Activated naive CD4-positive, alpha-beta T cell treated with anti-CD3 and anti-CD28 coated beads for 36 hours (primary cell): ENCODE measurements at regions not wholly inside any gene's neighbourhood (a gene's known extent, or its start where the extent isn't known, plus 50 kb on each side); places are given as distances from the start of the nearest gene placed in this dataset.

Experiments used
- CTCF ChIA-PET: fragments of 350-600 bp; sonication (Branson Sonifier 250); formaldehyde crosslinking; loops from one replicate; lab custom pipeline; 2021; ENCODE audit warnings: antibody characterized with exemption; lab: Charles Lee
- DNase-seq: peaks from one replicate; pipeline ENCODE4 v3.0.0-alpha.2; 2020
- H3K27ac Mint-ChIP-seq: one replicate; pipeline ENCODE4 v1.8.0; 2021; ENCODE audit warnings: mild to moderate bottlenecking, mixed read lengths
- H3K27me3 Mint-ChIP-seq: one replicate; pipeline ENCODE4 v1.8.0; 2021; ENCODE audit warnings: low read depth, mixed read lengths
- H3K36me3 Mint-ChIP-seq: one replicate; pipeline ENCODE4 v1.8.0; 2021; ENCODE audit warnings: low read depth, mixed read lengths
- H3K4me1 Mint-ChIP-seq: one replicate; pipeline ENCODE4 v1.8.0; 2021; ENCODE audit warnings: low read depth, mixed read lengths
- H3K4me3 Mint-ChIP-seq: one replicate; pipeline ENCODE4 v1.8.0; 2021; ENCODE audit warnings: mild to moderate bottlenecking, moderate library complexity, mixed read lengths
- H3K9me3 Mint-ChIP-seq: one replicate; pipeline ENCODE4 v1.8.0; 2021; ENCODE audit warnings: mixed read lengths
- intact Hi-C: fragments of 100-400 bp; cut with micrococcal nuclease; formaldehyde crosslinking; loops from one replicate; pipeline ENCODE4 v1.15.1; 2023

DNA sequence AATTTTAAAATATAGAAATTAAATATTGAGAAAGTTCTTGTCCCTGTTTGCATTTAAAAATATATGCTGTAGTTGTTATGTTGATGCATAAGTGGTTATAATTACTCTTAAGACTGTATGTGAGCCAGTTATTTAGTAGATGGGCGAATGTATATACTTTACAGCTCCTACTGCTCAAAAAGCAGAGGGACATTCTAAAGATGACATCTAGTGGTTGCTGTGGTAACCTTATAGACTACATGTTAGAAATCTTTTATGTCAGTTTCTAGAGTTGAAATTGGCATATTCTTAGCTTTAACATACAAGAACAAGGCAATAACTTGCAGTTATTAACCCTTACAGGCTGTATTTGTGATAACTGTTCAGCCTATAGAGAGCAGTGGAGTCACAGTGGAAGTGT is 160.5 kb downstream of the OLFM4 start:
- intact Hi-C loops = no loop called here
- CTCF ChIA-PET = interaction anchor here (1.0 kb wide), 1 partner anchor 8 kb away, joined by 3 read pairs; no protein-coding TSS in a partner anchor
- Mint-ChIP-seq H3K4me1 (no peaks in the 10 kb centered on the region), H3K27me3 (no peaks in the 10 kb centered on the region), H3K9me3 (no peaks in the 10 kb centered on the region), H3K27ac (no peak overlapping the region), H3K36me3 (no peaks in the 10 kb centered on the region), H3K4me3 (no peak overlapping the region)
- DNase-seq = no peak

DNA sequence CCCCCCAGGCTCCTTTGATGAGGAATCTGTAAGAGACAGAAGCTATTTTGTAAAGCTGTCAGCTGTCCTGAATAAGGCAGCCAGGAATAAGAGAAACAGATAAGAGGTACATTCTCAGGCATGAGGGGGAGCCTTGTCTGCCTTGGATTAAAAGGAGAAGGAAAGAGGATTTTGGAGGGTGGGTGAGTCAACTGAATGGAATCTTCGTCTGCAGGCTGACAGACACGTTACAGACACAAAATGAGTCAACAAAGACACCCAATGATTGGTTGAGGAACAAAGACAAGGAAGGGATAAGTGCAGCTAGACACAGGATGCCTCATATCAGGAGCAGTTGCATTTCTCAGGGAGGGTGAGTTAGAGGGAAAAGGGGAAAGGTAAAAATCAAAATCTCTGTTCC is 162.5 kb downstream of the OLFM4 start:
- Mint-ChIP-seq H3K4me3 (no peak overlapping the region), H3K4me1 (no peaks in the 10 kb centered on the region)

DNA sequence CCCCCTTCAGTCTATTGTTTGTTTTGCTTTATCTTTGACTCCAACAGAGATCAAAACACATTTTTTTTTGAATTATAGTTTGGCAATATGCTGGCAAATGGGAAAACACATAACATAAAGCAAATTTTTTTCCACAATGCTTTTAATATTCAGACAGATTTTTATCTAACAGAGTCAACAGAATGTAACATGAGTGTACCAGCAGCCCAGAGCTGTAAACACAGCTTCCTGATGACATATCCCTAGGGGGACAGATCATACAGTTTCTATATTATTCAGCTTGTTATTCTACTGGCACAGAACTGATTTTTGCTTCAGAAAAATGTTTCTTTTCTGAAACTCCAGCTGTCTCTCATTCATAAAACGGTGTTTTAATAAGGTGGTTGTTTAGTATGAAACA is 168.8 kb downstream of the OLFM4 start:
- CTCF ChIA-PET = interaction anchor here (1.0 kb wide), 1 partner anchor 8 kb away, joined by 3 read pairs; no protein-coding TSS in a partner anchor

More for the DNA sequence above, 162.5 kb downstream of the OLFM4 start:
- Mint-ChIP-seq H3K27me3 (no peaks in the 10 kb centered on the region), H3K36me3 (no peaks in the 10 kb centered on the region), H3K27ac (no peak overlapping the region), H3K9me3 (no peaks in the 10 kb centered on the region)
- DNase-seq = no peak
- CTCF ChIA-PET = no interaction called here
- intact Hi-C loops = no loop called here

DNA sequence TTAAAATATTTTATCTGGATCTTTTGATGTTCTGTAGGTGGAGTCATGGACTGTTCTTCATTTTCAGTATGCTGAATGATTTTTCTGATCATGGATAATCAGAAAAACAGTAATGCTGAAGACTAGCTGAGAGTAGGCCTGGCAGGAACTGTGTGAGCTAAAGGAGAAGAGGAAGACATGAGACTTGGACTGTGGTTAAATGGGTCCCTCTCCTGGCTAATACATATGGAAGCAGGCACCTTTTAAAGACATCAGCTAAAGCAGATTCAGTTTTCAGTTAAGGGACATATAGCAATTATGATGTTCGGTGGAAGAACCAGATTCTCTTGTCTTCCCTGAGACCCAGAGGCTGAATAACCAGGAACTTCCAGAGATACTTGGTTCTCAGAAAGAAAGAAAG is 169.4 kb downstream of the OLFM4 start:
- no peaks in the 10 kb centered on the region for H3K4me1 Mint-ChIP-seq
- CTCF ChIA-PET = interaction anchor here (1.0 kb wide), 1 partner anchor 9 kb away, joined by 3 read pairs; no protein-coding TSS in a partner anchor
- peaks cover 2% of the 10 kb centered on the region for H3K36me3 Mint-ChIP-seq
- H3K4me3 Mint-ChIP-seq = no peak overlapping the region
- no peak overlapping the region for H3K27ac Mint-ChIP-seq
- intact Hi-C loops = no loop called here
- DNase-seq = no peak
- H3K27me3 Mint-ChIP-seq = peaks cover 26% of the 10 kb centered on the region
- no peaks in the 10 kb centered on the region for H3K9me3 Mint-ChIP-seq

More for the DNA sequence above, 168.8 kb downstream of the OLFM4 start:
- H3K4me1 Mint-ChIP-seq = no peaks in the 10 kb centered on the region
- no peak for DNase-seq
- H3K27me3 Mint-ChIP-seq = peaks cover 20% of the 10 kb centered on the region
- no peaks in the 10 kb centered on the region for H3K9me3 Mint-ChIP-seq
- H3K4me3 Mint-ChIP-seq = no peak overlapping the region
- intact Hi-C loops = no loop called here
- peaks cover 2% of the 10 kb centered on the region for H3K36me3 Mint-ChIP-seq
- no peak overlapping the region for H3K27ac Mint-ChIP-seq

DNA sequence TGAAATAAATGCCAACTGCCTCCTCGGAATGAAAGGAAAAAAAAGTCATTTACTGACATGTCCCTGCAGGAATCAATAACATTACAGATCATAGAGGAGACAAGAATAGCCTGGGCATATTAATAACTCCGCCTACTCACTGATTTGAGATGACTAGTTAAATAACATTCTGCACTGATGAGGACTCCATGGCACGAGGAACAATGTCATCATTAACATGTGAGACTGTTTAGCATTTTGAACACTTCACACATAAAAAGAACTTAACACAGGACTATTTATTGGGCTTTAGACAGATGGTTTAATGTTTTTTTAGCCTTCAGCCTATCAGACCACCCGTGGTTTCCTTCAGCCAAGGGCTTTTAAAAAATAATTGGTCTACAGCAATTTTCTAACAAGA is 170.1 kb downstream of the OLFM4 start:
- DNase-seq = no peak
- H3K4me3 Mint-ChIP-seq = no peak overlapping the region
- H3K9me3 Mint-ChIP-seq = no peaks in the 10 kb centered on the region
- H3K36me3 Mint-ChIP-seq = peaks cover 2% of the 10 kb centered on the region
- no peak overlapping the region for H3K27ac Mint-ChIP-seq
- CTCF ChIA-PET = no interaction called here
- intact Hi-C loops = no loop called here
- no peaks in the 10 kb centered on the region for H3K4me1 Mint-ChIP-seq
- peaks cover 29% of the 10 kb centered on the region for H3K27me3 Mint-ChIP-seq

DNA sequence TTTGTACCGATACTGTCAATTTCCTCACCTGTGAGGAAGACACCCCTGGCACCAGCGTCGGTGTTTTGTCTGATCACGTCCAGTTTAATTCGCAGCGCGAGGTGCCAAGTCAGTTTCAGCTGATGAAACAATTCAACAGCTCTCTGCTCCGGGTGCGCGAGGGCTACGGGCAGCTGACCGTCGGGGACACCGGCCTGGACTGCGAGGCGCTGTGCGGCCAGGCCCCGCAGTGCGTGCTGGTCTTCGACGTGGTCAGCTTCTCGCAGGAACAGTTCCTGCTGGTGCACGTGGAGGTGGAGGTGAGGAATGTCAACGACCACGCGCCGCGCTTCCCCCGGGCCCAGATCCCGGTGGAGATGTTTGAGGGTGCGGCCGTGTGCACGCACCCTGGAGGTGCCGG is 171.5 kb downstream of the OLFM4 start:
- intact Hi-C loops = no loop called here
- no peak overlapping the region for H3K4me3 Mint-ChIP-seq
- H3K9me3 Mint-ChIP-seq = no peaks in the 10 kb centered on the region
- CTCF ChIA-PET = interaction anchor here (0.5 to 0.6 kb wide), 2 partner anchors 54 to 144 kb away, joined by 3 to 4 read pairs; no protein-coding TSS in a partner anchor
- peaks cover 36% of the 10 kb centered on the region for H3K27me3 Mint-ChIP-seq
- H3K27ac Mint-ChIP-seq = no peak overlapping the region
- peaks cover 2% of the 10 kb centered on the region for H3K36me3 Mint-ChIP-seq
- H3K4me1 Mint-ChIP-seq = no peaks in the 10 kb centered on the region
- DNase-seq = no peak

DNA sequence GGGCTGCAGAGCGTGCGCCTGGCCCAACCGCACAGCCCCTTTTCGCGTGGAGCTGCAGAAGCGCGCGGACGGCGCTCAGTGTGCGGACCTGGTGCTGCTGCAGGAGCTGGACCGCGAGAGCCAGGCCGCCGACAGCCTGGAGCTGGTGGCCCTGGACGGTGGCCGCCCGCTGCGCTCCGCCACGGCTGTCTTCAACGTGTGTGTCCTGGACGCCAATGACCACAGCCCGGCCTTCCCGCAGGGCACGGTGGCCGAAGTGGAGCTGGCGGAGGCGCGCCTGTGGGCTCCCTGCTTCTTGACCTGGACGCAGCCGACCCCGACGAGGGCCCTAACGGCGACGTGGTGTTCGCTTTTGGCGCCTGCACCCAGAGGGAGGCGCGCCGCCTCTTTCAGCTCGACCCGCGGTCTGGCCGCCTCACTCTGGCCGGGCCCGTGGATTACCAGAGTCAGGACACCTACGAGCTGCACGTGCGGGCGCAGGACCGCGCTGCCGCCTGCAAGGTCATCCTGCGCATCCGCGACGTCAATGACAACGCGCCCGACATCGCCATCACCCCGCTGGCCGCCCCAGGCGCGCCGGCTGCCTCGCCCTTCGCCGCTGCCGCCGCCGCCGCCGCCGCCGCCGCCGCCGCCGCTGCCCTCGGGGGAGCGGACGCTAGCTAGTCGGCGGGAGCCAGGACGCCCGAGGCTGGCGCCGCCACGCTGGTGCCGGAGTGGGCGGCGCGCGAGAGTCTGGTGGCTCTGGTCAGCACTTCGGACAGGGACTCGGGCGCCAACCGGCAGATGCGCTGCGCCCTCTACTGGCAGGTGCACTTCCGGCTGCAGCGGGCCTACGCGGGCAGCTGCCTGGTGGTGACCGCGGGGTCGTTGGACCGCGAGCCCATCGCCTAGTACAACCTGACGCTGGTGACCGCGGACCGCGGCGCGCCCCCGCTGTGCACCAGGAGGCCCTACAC is 172.2 kb downstream of the OLFM4 start:
- Mint-ChIP-seq H3K4me3 (no peak overlapping the region), H3K27ac (no peak overlapping the region), H3K9me3 (no peaks in the 10 kb centered on the region), H3K4me1 (no peaks in the 10 kb centered on the region), H3K27me3 (peaks cover 36% of the 10 kb centered on the region), H3K36me3 (peaks cover 2% of the 10 kb centered on the region)
- DNase-seq = peak; percentile 9
- intact Hi-C loops = no loop called here
- CTCF ChIA-PET = interaction anchor here (0.5 to 0.6 kb wide), 2 partner anchors 55 to 144 kb away, joined by 3 to 4 read pairs; no protein-coding TSS in a partner anchor

DNA sequence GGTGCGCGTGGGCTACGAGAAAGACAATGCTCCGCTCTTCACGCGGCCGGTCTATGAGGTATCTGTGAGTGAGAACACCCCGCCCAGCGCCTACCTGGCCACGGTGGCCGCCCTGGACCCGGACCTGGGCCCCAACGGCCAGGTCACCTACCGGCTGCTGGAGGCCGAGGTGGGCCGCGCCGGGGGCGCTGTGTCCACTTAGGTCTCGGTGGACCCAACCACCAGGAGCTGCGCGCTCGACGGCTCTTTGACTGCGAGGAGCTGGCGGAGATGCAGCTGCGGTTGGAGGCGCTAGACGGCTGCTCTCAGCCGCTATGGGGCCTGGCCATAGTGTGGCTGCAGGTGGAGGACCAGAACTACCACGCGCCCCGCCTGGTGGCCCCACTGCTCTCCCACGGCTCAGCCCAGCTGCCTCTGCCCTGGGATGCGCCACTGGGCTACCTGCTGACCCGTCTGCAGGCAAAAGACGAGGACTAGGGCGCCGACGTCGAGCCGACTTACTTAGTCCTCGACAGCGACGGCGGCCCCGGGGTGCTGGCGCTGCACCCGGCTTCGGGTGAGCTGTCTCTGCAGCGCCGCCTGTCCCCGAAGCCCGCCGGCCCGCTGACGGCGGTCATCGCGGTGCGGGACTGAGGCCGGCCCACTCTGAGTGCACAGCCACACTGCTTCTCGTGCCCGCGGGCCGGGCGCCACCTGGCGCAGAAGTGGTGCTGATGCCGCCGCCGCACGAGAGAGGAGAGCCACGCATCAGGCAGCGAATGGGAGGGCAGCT is 173.0 kb downstream of the OLFM4 start:
- Mint-ChIP-seq H3K27ac (no peak overlapping the region), H3K36me3 (peaks cover 2% of the 10 kb centered on the region), H3K9me3 (no peaks in the 10 kb centered on the region), H3K4me3 (no peak overlapping the region), H3K4me1 (no peaks in the 10 kb centered on the region), H3K27me3 (peaks cover 36% of the 10 kb centered on the region)
- CTCF ChIA-PET = no interaction called here
- intact Hi-C loops = no loop called here
- DNase-seq = peak; percentile 4

DNA sequence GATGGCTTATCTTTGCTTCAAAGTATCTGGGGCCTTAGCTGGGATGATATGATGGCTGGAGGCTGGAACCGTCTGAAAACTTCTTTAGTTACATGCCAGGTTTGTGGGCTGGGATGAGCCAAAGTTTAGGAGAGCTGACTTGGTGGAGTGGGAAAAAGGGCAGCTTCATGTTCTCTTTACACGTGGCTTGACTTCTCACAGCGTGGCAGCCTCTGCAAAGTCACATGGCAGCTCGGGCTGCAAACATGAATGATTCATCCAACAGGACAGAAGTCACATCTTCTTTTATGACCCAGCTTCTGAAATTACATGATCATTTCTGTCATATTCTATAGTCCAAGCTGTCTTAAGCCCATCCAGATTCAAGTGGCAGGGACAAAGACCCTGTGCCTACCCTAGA is 176.0 kb downstream of the OLFM4 start:
- CTCF ChIA-PET = interaction anchor here (0.7 kb wide), 1 partner anchor 170 kb away, joined by 3 read pairs; no protein-coding TSS in a partner anchor
- peaks cover 1% of the 10 kb centered on the region for H3K36me3 Mint-ChIP-seq
- no peak for DNase-seq
- no peak overlapping the region for H3K27ac Mint-ChIP-seq
- peaks cover 29% of the 10 kb centered on the region for H3K27me3 Mint-ChIP-seq
- intact Hi-C loops = no loop called here
- no peaks in the 10 kb centered on the region for H3K9me3 Mint-ChIP-seq
- H3K4me3 Mint-ChIP-seq = no peak overlapping the region
- H3K4me1 Mint-ChIP-seq = no peaks in the 10 kb centered on the region

DNA sequence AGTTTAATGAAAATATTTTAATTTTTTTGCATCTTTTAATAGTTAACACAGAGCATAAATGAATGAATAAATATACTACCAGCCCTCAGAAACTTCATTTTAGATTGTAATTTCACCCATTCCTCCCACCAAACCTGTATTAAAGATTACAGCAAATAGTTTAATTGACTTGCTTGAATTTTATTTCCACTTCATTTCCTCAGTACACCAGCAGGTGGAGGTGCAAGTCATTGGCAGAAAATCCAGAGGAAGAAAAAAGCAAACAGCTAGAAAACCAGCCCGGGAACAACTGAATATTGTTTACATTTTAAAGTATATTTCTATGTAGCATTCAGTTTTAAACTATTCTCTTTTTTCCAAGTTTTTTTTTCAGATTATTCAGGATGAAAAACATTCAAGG is 177.8 kb downstream of the OLFM4 start:
- Mint-ChIP-seq H3K9me3 (no peaks in the 10 kb centered on the region), H3K27me3 (peaks cover 23% of the 10 kb centered on the region), H3K36me3 (no peaks in the 10 kb centered on the region), H3K27ac (no peak overlapping the region), H3K4me3 (no peak overlapping the region), H3K4me1 (no peaks in the 10 kb centered on the region)
- intact Hi-C loops = no loop called here
- DNase-seq = no peak
- CTCF ChIA-PET = interaction anchor here (1.4 kb wide), 1 partner anchor 9 kb away, joined by 7 read pairs; no protein-coding TSS in a partner anchor

DNA sequence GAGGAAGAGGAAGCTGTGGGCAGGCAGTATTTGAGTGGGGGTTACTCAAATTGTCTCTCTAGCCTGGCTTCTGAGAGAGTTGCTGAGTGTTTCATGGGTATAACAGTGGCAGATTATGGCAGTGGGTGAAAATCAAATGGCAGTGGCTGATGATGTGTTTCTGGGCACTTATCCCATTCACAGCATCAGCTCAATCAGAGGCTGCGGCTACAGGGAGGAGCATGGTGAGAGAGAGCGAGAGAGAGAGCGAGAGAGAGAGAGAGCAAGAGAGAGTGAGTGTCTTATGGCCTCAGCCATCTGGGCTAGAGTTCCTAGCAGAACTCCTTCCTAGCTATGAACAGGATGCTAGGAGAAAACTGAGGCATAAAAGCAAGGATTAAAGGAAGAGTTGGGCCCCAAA is 178.9 kb downstream of the OLFM4 start:
- intact Hi-C loops = no loop called here
- Mint-ChIP-seq H3K27me3 (peaks cover 17% of the 10 kb centered on the region), H3K36me3 (no peaks in the 10 kb centered on the region), H3K4me1 (no peaks in the 10 kb centered on the region), H3K4me3 (no peak overlapping the region), H3K27ac (no peak overlapping the region), H3K9me3 (no peaks in the 10 kb centered on the region)
- no peak for DNase-seq
- CTCF ChIA-PET = interaction anchor here (1.4 kb wide), 1 partner anchor 8 kb away, joined by 7 read pairs; no protein-coding TSS in a partner anchor

DNA sequence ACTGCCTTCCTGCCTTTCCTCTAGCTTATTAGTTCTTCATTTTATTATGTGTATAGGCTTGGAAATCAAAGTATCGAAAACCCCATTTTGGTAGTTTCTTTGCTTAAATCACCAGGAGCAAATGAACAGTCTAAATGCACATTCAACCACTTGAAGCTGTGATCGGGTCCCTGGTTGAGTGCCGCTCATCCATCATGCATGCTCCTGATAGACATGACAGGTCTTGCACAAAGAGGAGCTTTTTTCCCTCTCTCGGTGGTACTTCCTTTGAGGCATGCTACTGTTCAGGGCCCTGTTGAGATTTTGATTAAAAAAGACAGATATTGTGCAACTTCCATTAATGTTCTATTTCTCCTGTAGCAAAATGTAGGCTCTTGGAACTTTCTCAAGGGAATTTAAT is 185.8 kb downstream of the OLFM4 start:
- peaks cover 1% of the 10 kb centered on the region for H3K27me3 Mint-ChIP-seq
- CTCF ChIA-PET = no interaction called here
- DNase-seq = no peak
- no peaks in the 10 kb centered on the region for H3K4me1 Mint-ChIP-seq
- intact Hi-C loops = no loop called here
- no peak overlapping the region for H3K27ac Mint-ChIP-seq
- H3K4me3 Mint-ChIP-seq = no peak overlapping the region
- no peaks in the 10 kb centered on the region for H3K36me3 Mint-ChIP-seq
- no peaks in the 10 kb centered on the region for H3K9me3 Mint-ChIP-seq
